OCI-LY1 (cell line): ENCODE measurements at regions not wholly inside any gene's neighbourhood (a gene's known extent, or its start where the extent isn't known, plus 50 kb on each side); places are given as distances from the start of the nearest gene placed in this dataset.
"Not testable (repeated sequence)": the region's sequence is repeated elsewhere in the genome, so short reads cannot be mapped to it uniquely, and the experiment has no call there.

Experiments used
- H2AFZ ChIP-seq: fragments of 200-600 bp; sonication (generic), shearing (Covaris generic); 2 replicates; pipeline ENCODE4 v1.6.0; 2014; ENCODE audit warnings: antibody characterized with exemption, mild to moderate bottlenecking, low read length
- H3F3A ChIP-seq: fragments of 200-600 bp; sonication (generic), shearing (Covaris generic); 2 replicates; pipeline ENCODE4 v1.6.0; 2014; ENCODE audit warnings: mild to moderate bottlenecking, antibody characterized with exemption, low read length, moderate library complexity; ENCODE audit not compliant: insufficient read depth
- H3K27ac ChIP-seq: fragments of 200-600 bp; sonication (generic); 2 replicates; pipeline ENCODE4 v1.5.1; 2014; ENCODE audit warnings: low read length, mixed run types, mild to moderate bottlenecking, low read depth; ENCODE audit not compliant: poor library complexity, severe bottlenecking
- H3K27me3 ChIP-seq: fragments of 200-600 bp; sonication (generic); 2 replicates; pipeline ENCODE4 v1.6.0; 2014; ENCODE audit warnings: antibody characterized with exemption, mild to moderate bottlenecking, low read length, moderate library complexity; ENCODE audit not compliant: insufficient read depth
- H3K36me3 ChIP-seq: fragments of 200-600 bp; sonication (generic); 2 replicates; pipeline ENCODE4 v1.6.1; 2014; ENCODE audit warnings: mild to moderate bottlenecking, antibody characterized with exemption, low read length, moderate library complexity, mixed read lengths; ENCODE audit not compliant: insufficient read depth
- H3K4me1 ChIP-seq: fragments of 200-600 bp; sonication (generic); 2 replicates; pipeline ENCODE4 v1.5.1; 2014; ENCODE audit warnings: mild to moderate bottlenecking, low read length, moderate library complexity; ENCODE audit not compliant: insufficient read depth, severe bottlenecking
- H3K4me2 ChIP-seq: fragments of 200-600 bp; sonication (generic), shearing (Covaris generic); 2 replicates; pipeline ENCODE4 v1.6.1; 2014; ENCODE audit warnings: low read length
- H3K4me3 ChIP-seq: fragments of 200-600 bp; sonication (generic); 2 replicates; pipeline ENCODE4 v1.5.1; 2014; ENCODE audit warnings: low read length, low read depth, mild to moderate bottlenecking, mixed read lengths; ENCODE audit not compliant: poor library complexity, severe bottlenecking
- H3K79me2 ChIP-seq: fragments of 200-600 bp; shearing (Covaris generic); 2 replicates; pipeline ENCODE4 v1.6.1; 2016; ENCODE audit warnings: mixed run types, low read length, mixed read lengths; ENCODE audit not compliant: insufficient read depth
- H3K9ac ChIP-seq: fragments of 200-600 bp; sonication (generic), shearing (Covaris generic); 2 replicates; pipeline ENCODE4 v1.6.1; 2014; ENCODE audit warnings: mild to moderate bottlenecking, low read length, mixed read lengths
- H3K9me2 ChIP-seq: fragments of 200-600 bp; sonication (generic), shearing (Covaris generic); 2 replicates; pipeline ENCODE4 v1.6.1; 2014; ENCODE audit warnings: low read depth, mild to moderate bottlenecking, low read length, mixed read lengths
- H3K9me3 ChIP-seq: fragments of 200-600 bp; shearing (Covaris generic); 2 replicates; pipeline ENCODE4 v1.6.1; 2014; ENCODE audit warnings: low read length, mixed read lengths
- H4K20me1 ChIP-seq: fragments of 200-600 bp; sonication (generic), shearing (Covaris generic); 2 replicates; pipeline ENCODE4 v1.6.0; 2016; ENCODE audit warnings: mild to moderate bottlenecking, low read length; ENCODE audit not compliant: insufficient read depth
- EZH2 ChIP-seq: fragments of 200-600 bp; sonication (generic), shearing (Covaris generic); IDR thresholded peaks from 2 replicates; pipeline ENCODE4 v1.8.0; 2017; ENCODE audit warnings: borderline replicate concordance, mixed run types, mild to moderate bottlenecking, antibody characterized with exemption, low read length, moderate library complexity, mixed read lengths
- TF ChIP-seq, protein P1 (sequence below): fragments of 200-600 bp; sonication (generic), shearing (Covaris generic); IDR thresholded peaks from 2 replicates; pipeline ENCODE4 v1.5.1; 2017; ENCODE audit warnings: mild to moderate bottlenecking, antibody characterized with exemption, low read length, moderate library complexity, mixed read lengths

DNA sequence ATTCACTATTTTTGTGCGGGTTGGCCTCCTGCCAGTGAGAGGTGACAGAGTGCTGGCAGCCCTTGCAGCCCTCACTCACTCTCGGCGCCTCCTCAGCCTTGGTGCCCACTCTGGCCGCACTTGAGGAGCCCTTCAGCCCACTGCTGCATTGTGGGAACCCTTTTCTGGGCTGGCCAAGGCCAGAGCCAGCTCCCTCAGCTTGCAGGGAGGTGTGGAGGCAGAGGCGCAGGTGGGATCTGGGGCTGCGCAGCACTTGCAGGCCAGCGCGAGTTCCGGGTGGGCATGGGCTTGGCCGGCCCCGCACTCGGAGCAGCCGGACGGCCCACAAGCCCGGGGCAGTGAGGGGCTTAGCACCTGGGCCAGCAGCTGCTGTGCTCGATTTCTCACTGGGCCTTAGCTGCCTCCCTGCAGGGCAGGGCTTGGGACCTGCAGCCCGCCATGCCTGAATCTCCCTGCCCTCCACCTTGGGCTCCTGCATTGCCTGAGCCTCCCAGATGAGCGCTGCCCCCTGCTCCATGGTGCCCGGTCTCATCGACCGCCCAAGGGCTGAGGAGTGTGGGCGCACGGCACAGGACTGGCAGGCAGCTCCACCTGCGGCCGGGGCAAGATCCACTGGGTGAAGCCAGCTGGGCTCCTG, 178.7 kb upstream of the PKP2 start:
- not testable (repeated sequence) for H3K36me3 ChIP-seq, H2AFZ ChIP-seq, H3K4me3 ChIP-seq, H3K9ac ChIP-seq, H3K9me3 ChIP-seq, H3K79me2 ChIP-seq, H3K9me2 ChIP-seq, H3K27me3 ChIP-seq, H3K27ac ChIP-seq, H3K4me2 ChIP-seq, H4K20me1 ChIP-seq, H3K4me1 ChIP-seq, H3F3A ChIP-seq

- Histone ChIP-seq H3K9me3 (no peaks in the 10 kb centered on the region), H3K4me2 (no peak overlapping the region), H3K9me2 (no peaks in the 10 kb centered on the region), H2AFZ (no peak overlapping the region), H3K36me3 (no peaks in the 10 kb centered on the region), H3K4me3 (no peak overlapping the region), H3K9ac (no peak overlapping the region), H3K79me2 (no peaks in the 10 kb centered on the region), H3K4me1 (no peaks in the 10 kb centered on the region), H3K27me3 (no peaks in the 10 kb centered on the region), H3K27ac (no peak overlapping the region), H3F3A (no peaks in the 10 kb centered on the region), H4K20me1 (no peaks in the 10 kb centered on the region)
- TF ChIP-seq, protein P1, sequence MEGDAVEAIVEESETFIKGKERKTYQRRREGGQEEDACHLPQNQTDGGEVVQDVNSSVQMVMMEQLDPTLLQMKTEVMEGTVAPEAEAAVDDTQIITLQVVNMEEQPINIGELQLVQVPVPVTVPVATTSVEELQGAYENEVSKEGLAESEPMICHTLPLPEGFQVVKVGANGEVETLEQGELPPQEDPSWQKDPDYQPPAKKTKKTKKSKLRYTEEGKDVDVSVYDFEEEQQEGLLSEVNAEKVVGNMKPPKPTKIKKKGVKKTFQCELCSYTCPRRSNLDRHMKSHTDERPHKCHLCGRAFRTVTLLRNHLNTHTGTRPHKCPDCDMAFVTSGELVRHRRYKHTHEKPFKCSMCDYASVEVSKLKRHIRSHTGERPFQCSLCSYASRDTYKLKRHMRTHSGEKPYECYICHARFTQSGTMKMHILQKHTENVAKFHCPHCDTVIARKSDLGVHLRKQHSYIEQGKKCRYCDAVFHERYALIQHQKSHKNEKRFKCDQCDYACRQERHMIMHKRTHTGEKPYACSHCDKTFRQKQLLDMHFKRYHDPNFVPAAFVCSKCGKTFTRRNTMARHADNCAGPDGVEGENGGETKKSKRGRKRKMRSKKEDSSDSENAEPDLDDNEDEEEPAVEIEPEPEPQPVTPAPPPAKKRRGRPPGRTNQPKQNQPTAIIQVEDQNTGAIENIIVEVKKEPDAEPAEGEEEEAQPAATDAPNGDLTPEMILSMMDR = no peak
- no peak for TF ChIP-seq EZH2
Observed at GRCh38 chr12:33061844-33062243, 165.3 kb upstream of the PKP2 start.

DNA sequence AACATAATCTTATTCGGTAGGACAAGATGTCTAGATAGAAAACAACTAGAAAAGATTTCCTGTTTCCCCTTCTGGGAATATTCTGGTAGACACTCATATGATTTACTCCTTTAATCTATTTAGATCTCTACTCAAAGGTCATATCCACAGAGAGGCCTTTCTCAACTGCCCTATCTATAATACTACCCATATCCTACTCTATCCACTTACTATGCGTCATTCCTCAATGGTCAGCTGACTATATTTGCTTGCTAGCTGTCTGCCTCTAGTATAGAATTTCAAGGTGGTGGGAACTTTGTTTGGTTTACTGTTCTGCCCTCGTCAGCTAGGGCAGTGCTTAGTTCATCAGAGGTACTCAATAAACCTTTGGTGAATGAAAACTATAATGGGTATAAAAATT, 157.8 kb upstream of the PKP2 start:
- H3K9me2 ChIP-seq = no peaks in the 10 kb centered on the region
- no peaks in the 10 kb centered on the region for H3K9me3 ChIP-seq
- no peak overlapping the region for H2AFZ ChIP-seq
- no peak overlapping the region for H3K4me3 ChIP-seq
- TF ChIP-seq, protein P1 = no peak
- no peak for TF ChIP-seq EZH2
- H3F3A ChIP-seq = no peaks in the 10 kb centered on the region
- H3K27ac ChIP-seq = no peak overlapping the region
- no peaks in the 10 kb centered on the region for H4K20me1 ChIP-seq
- H3K79me2 ChIP-seq = no peaks in the 10 kb centered on the region
- no peaks in the 10 kb centered on the region for H3K36me3 ChIP-seq
- H3K4me1 ChIP-seq = no peaks in the 10 kb centered on the region
- no peak overlapping the region for H3K4me2 ChIP-seq
- no peaks in the 10 kb centered on the region for H3K27me3 ChIP-seq
- H3K9ac ChIP-seq = no peak overlapping the region
